ENCODE measurements at regions not wholly inside any gene's neighbourhood (a gene's known extent, or its start where the extent isn't known, plus 50 kb on each side); places are given as distances from the start of the nearest gene placed in this dataset.

- Histone ChIP-seq H3K9me3 (ENCODE audit: low read length) (no peaks in the 10 kb centered on the region), H3K36me3 (replicated peaks in 1 of 2; ENCODE audit: control insufficient read depth in 1 of 2, insufficient read depth in 2 of 2, low read length in 2 of 2) (no peaks in the 10 kb centered on the region), H3K27me3 (ENCODE audit: control insufficient read depth in 1 of 2, insufficient read depth in 2 of 2, low read length in 2 of 2) (peaks cover 0 to 6% of the 10 kb centered on the region in 2 experiments; a peak in 3 of 5 replicates), H2AFZ (ENCODE audit: low read length) (no peak overlapping the region), H3K27ac (ENCODE audit: extremely low read length, insufficient read depth, low read length) (no peak overlapping the region), H3K79me2 (ENCODE audit: insufficient read depth, low read length) (no peaks in the 10 kb centered on the region), H3K4me2 (ENCODE audit: low read depth, low read length) (no peak overlapping the region), H3K4me1 (ENCODE audit: insufficient read depth, low read length) (no peaks in the 10 kb centered on the region), H3K9ac (ENCODE audit: insufficient read depth, low read depth, low read length) (no peak overlapping the region), H4K20me1 (ENCODE audit: insufficient read depth, low read length) (no peaks in the 10 kb centered on the region), H3K4me3 (replicated peaks in 1 of 3; ENCODE audit: insufficient read depth in 1 of 3, low read depth in 2 of 3, low read length in 3 of 3) (no peak overlapping the region)
- in situ Hi-C loops (cut with HindIII; ENCODE audit: extremely low pct_ligation_motif_present, low pct_unique_long_range_greater_than_20kb): no loop called here
- DNase-seq (ENCODE audit: low spot score): no peak
- TF ChIP-seq ZNF891 (CRISPR knock-in tag; IDR thresholded peaks at IDR 0.05): no peak
- TF ChIP-seq ISL2 (CRISPR knock-in tag; IDR thresholded peaks at IDR 0.05): no peak
- no peak for TF ChIP-seq KDM1A (CRISPR knock-in tag; IDR thresholded peaks at IDR 0.05)
- TF ChIP-seq ZNF841 (CRISPR knock-in tag; IDR thresholded peaks at IDR 0.05; ENCODE audit: borderline replicate concordance): no peak
- TF ChIP-seq NFKB2 (CRISPR knock-in tag; IDR thresholded peaks at IDR 0.05; ENCODE audit: borderline replicate concordance): no peak
- no peak for TF ChIP-seq BCLAF1 (IDR thresholded peaks at IDR 0.05)
- no peak for TF ChIP-seq ATF4 (CRISPR knock-in tag; IDR thresholded peaks at IDR 0.05)
- no peak for TF ChIP-seq ZNF784 (CRISPR knock-in tag; IDR thresholded peaks at IDR 0.05; ENCODE audit: borderline replicate concordance)
- no peak for TF ChIP-seq HHEX (CRISPR knock-in tag; IDR thresholded peaks at IDR 0.05)
- TF ChIP-seq PHB2 (IDR thresholded peaks at IDR 0.05; ENCODE audit: partially characterized antibody): no peak
- TF ChIP-seq ZBTB20 (CRISPR knock-in tag; IDR thresholded peaks at IDR 0.05; ENCODE audit: borderline replicate concordance, low read depth): no peak
- TF ChIP-seq ZNF563 (CRISPR knock-in tag; IDR thresholded peaks at IDR 0.05): no peak
- no peak for TF ChIP-seq ZNF616 (CRISPR knock-in tag; IDR thresholded peaks at IDR 0.05; ENCODE audit: low read depth)
- TF ChIP-seq SNRNP70 (IDR thresholded peaks at IDR 0.05; ENCODE audit: low read depth, low read length): no peak
- TF ChIP-seq TOPORS (CRISPR knock-in tag; IDR thresholded peaks at IDR 0.05): no peak
- TF ChIP-seq ETV5 (CRISPR knock-in tag; IDR thresholded peaks at IDR 0.05; ENCODE audit: borderline replicate concordance): no peak
- no peak for TF ChIP-seq ZNF740 (CRISPR knock-in tag; IDR thresholded peaks at IDR 0.05)
- CTCF ChIA-PET (ENCODE audit: low intra/inter-chr PET ratio, low total read pairs): no interaction called here
- FAIRE-seq: no peak
- POLR2A ChIA-PET: no interaction called here
- no peak for ATAC-seq
- no TSS peak for BruUV-seq (replicated peaks)
- intact Hi-C loops (cut with micrococcal nuclease; ENCODE audit: unreplicated experiment): no loop called here
- WGBS (ENCODE audit: low lambda C conversion rate): 11% methylated on average over 1 of the region's 1 CpG
Measured at GRCh38 chr9:108640230-108640629, 215.6 kb downstream of the ACTL7B start.

Data from HepG2 (cell line).